ENCODE measurements at regions not wholly inside any gene's neighbourhood (a gene's known extent, or its start where the extent isn't known, plus 50 kb on each side); places are given as distances from the start of the nearest gene placed in this dataset.

- Mint-ChIP-seq H3K36me3 (no peaks in the 10 kb centered on the region), H3K9me3 (no peaks in the 10 kb centered on the region), H3K27ac (no peak overlapping the region), H3K4me1 (no peaks in the 10 kb centered on the region), H3K4me3 (no peak overlapping the region), H3K27me3 (peaks cover 4% of the 10 kb centered on the region)
- DNase-seq (ENCODE audit: low spot score in 2 of 2) (no peak), ATAC-seq (ENCODE audit: low read depth) (no peak)
These were observed 52.0 kb upstream of the PRKAR2B start for GRCh38 chr7:106992511-106992910.

All from memory B cell (primary cell).